H1 (cell line): ENCODE measurements at regions not wholly inside any gene's neighbourhood (a gene's known extent, or its start where the extent isn't known, plus 50 kb on each side); places are given as distances from the start of the nearest gene placed in this dataset.

ENCODE experiments used
- CTCF ChIA-PET: fragments of 300-600 bp; sonication (Branson Sonifier 250); formaldehyde crosslinking; loops from one replicate; lab custom pipeline; 2021; ENCODE audit not compliant: partially characterized antibody; lab: Charles Lee
- POLR2A ChIA-PET: fragments of 300-600 bp; sonication (Branson Sonifier 250); formaldehyde crosslinking; loops from one replicate; lab custom pipeline; 2021; ENCODE audit warnings: inconsistent platforms; ENCODE audit not compliant: partially characterized antibody; lab: Charles Lee
- DNase-seq, 2 experiments: peaks; one replicate each; pipeline versions ENCODE4 v3.0.0 to v3.0.0-alpha.2; 2010 to 2022; ENCODE audit warnings: low spot score in 2 of 2, low read depth in 1 of 2, mixed read lengths in 1 of 2
- FAIRE-seq: peaks from 2 replicates; lab custom pipeline; 2011; peaks lifted over from hg19 to GRCh38; lab: Jason Lieb, UNC
- H2AFZ ChIP-seq: 2 replicates; pipeline ENCODE4 v1.8.1; 2012; ENCODE audit warnings: low read length, inconsistent platforms
- H2AK5ac ChIP-seq: 2 replicates; pipeline ENCODE4 v1.6.1; 2013; ENCODE audit warnings: low read depth, low read length
- H2BK120ac ChIP-seq: replicated peaks from 2 replicates; pipeline ENCODE3; 2013; ENCODE audit warnings: low read depth, low read length, inconsistent platforms
- H2BK12ac ChIP-seq: 2 replicates; pipeline ENCODE4 v1.6.1; 2013; ENCODE audit warnings: low read depth, low read length
- H2BK15ac ChIP-seq: 2 replicates; pipeline ENCODE4 v1.6.1; 2013; ENCODE audit warnings: low read length
- H2BK20ac ChIP-seq: 2 replicates; pipeline ENCODE4 v1.6.1; 2013; ENCODE audit warnings: low read length
- H2BK5ac ChIP-seq: 2 replicates; pipeline ENCODE4 v1.6.1; 2013; ENCODE audit warnings: low read depth, low read length
- H3K14ac ChIP-seq: 2 replicates; pipeline ENCODE4 v1.6.1; 2013; ENCODE audit warnings: inconsistent platforms; ENCODE audit not compliant: insufficient read length
- H3K18ac ChIP-seq: 2 replicates; pipeline ENCODE4 v1.6.1; 2013; ENCODE audit warnings: low read length; ENCODE audit errors: extremely low read depth
- H3K23ac ChIP-seq: 2 replicates; pipeline ENCODE4 v1.6.1; 2013; ENCODE audit warnings: inconsistent platforms; ENCODE audit not compliant: insufficient read length
- H3K23me2 ChIP-seq: 2 replicates; pipeline ENCODE4 v1.6.1; 2013; ENCODE audit warnings: low read depth, low read length
- H3K27ac ChIP-seq: 2 replicates; pipeline ENCODE4 v1.6.1; 2011; ENCODE audit warnings: low read depth, low read length, inconsistent platforms
- H3K27me3 ChIP-seq, 4 experiments: replicated peaks in 1 of 4; 1 replicate in 1 of 4; 2 replicates in 3 of 4; pipeline versions ENCODE4 v1.6.1 to v1.8.1; 2011 to 2013; ENCODE audit warnings: low read length in 3 of 4, mild to moderate bottlenecking in 3 of 4, inconsistent platforms in 2 of 4, mixed read lengths in 2 of 4, moderate library complexity in 1 of 4; ENCODE audit not compliant: control insufficient read depth in 3 of 4, insufficient read depth in 3 of 4; ENCODE audit errors: extremely low read depth in 1 of 4
- H3K36me3 ChIP-seq, 4 experiments: 2 replicates each; pipeline versions ENCODE4 v1.6.1 to v1.8.1; 2011 to 2013; ENCODE audit warnings: mild to moderate bottlenecking in 4 of 4, low read length in 3 of 4, moderate library complexity in 2 of 4, control low read depth in 1 of 4, inconsistent platforms in 1 of 4; ENCODE audit not compliant: insufficient read depth in 4 of 4, control insufficient read depth in 2 of 4
- H3K4ac ChIP-seq: replicated peaks from 2 replicates; pipeline ENCODE3; 2013; ENCODE audit warnings: low read length, low read depth, mixed read lengths, inconsistent platforms; ENCODE audit not compliant: insufficient read length
- H3K4me1 ChIP-seq, 4 experiments: replicated peaks in 1 of 4; 1 replicate in 1 of 4; 2 replicates in 3 of 4; pipeline versions ENCODE4 v1.6.1 to v1.8.1; 2011 to 2013; ENCODE audit warnings: low read length in 3 of 4, inconsistent platforms in 2 of 4, mixed read lengths in 1 of 4; ENCODE audit not compliant: insufficient read depth in 4 of 4, control insufficient read depth in 3 of 4
- H3K4me2 ChIP-seq, 2 experiments: 2 replicates each; pipeline versions ENCODE4 v1.6.1 to v1.8.1; 2011 to 2013; ENCODE audit warnings: low read depth in 2 of 2, low read length in 2 of 2, control low read depth in 1 of 2, inconsistent platforms in 1 of 2, mild to moderate bottlenecking in 1 of 2; ENCODE audit not compliant: insufficient read depth in 1 of 2
- H3K4me3 ChIP-seq, 4 experiments: fragments of 200-600, 300-600 bp in 1 of 4; sonication (generic), shearing (Covaris generic), sonication (Bioruptor Twin) in 1 of 4; 2 replicates each; pipeline versions ENCODE4 v1.5.1 to v1.8.1; 2011 to 2016; ENCODE audit warnings: low read length in 4 of 4, low read depth in 3 of 4, control low read depth in 2 of 4, inconsistent platforms in 2 of 4, mild to moderate bottlenecking in 2 of 4, mixed read lengths in 1 of 4, moderate library complexity in 1 of 4; ENCODE audit not compliant: insufficient read depth in 2 of 4; ENCODE audit errors: extremely low read depth in 1 of 4
- H3K56ac ChIP-seq: replicated peaks from 2 replicates; pipeline ENCODE3; 2013; ENCODE audit warnings: low read depth, mild to moderate bottlenecking, mixed read lengths, low read length, inconsistent platforms; ENCODE audit not compliant: insufficient read length
- H3K79me1 ChIP-seq: 2 replicates; pipeline ENCODE4 v1.6.1; 2013; ENCODE audit warnings: low read depth, low read length, control low read depth
- H3K79me2 ChIP-seq, 2 experiments: 2 replicates each; pipeline versions ENCODE4 v1.6.1 to v1.8.1; 2012 to 2013; ENCODE audit warnings: low read length in 2 of 2, mild to moderate bottlenecking in 2 of 2, inconsistent platforms in 1 of 2; ENCODE audit not compliant: insufficient read depth in 2 of 2, control insufficient read depth in 1 of 2
- H3K9ac ChIP-seq, 4 experiments: replicated peaks in 1 of 4; 1 replicate in 1 of 4; 2 replicates in 3 of 4; pipeline versions ENCODE4 v1.6.1 to v1.8.1; 2011 to 2013; ENCODE audit warnings: low read depth in 3 of 4, low read length in 3 of 4, control low read depth in 2 of 4, mild to moderate bottlenecking in 2 of 4, moderate library complexity in 2 of 4, inconsistent platforms in 1 of 4; ENCODE audit errors: extremely low read depth in 1 of 4
- H3K9me3 ChIP-seq, 2 experiments: 2 replicates each; pipeline versions ENCODE4 v1.6.1 to v1.8.1; 2012 to 2013; ENCODE audit warnings: mild to moderate bottlenecking in 2 of 2, moderate library complexity in 2 of 2, control low read depth in 1 of 2, inconsistent platforms in 1 of 2, low read depth in 1 of 2, low read length in 1 of 2, mixed read lengths in 1 of 2; ENCODE audit not compliant: insufficient read depth in 2 of 2
- H4K20me1 ChIP-seq, 2 experiments: replicated peaks in 1 of 2; 2 replicates each; pipeline versions ENCODE3 to v1.8.1; 2011 to 2013; ENCODE audit warnings: inconsistent platforms in 2 of 2, low read length in 2 of 2, mild to moderate bottlenecking in 1 of 2; ENCODE audit not compliant: insufficient read depth in 2 of 2, control insufficient read depth in 1 of 2
- H4K5ac ChIP-seq: 2 replicates; pipeline ENCODE4 v1.6.1; 2013; ENCODE audit warnings: low read length, low read depth, mixed read lengths, inconsistent platforms; ENCODE audit not compliant: insufficient read length
- H4K8ac ChIP-seq: 2 replicates; pipeline ENCODE4 v1.8.0; 2013; ENCODE audit warnings: mild to moderate bottlenecking, moderate library complexity, low read length, inconsistent platforms; ENCODE audit not compliant: insufficient read depth; ENCODE audit errors: extremely low read depth
- H4K91ac ChIP-seq: replicated peaks from 2 replicates; pipeline ENCODE3; 2013; ENCODE audit warnings: low read length, mixed read lengths, inconsistent platforms; ENCODE audit not compliant: insufficient read length
- ASH2L ChIP-seq: fragments of 200-600, 300-600 bp; sonication (generic); IDR thresholded peaks from one replicate; pipeline ENCODE4 v1.7.1; 2017; ENCODE audit warnings: low read length
- E2F6 ChIP-seq: IDR thresholded peaks from 2 replicates; pipeline ENCODE4 v1.6.1; 2012; ENCODE audit warnings: inconsistent platforms
- KDM1A ChIP-seq: fragments of 200-600, 300-600 bp; sonication (generic); IDR thresholded peaks from 2 replicates; pipeline ENCODE4 v1.7.1; 2016; ENCODE audit warnings: mild to moderate bottlenecking, low read length, borderline replicate concordance
- PHF8 ChIP-seq: fragments of 200-600 bp; sonication (generic); conservative IDR thresholded peaks from 2 replicates; pipeline ENCODE4 v1.7.1; 2012; ENCODE audit warnings: low read depth, mild to moderate bottlenecking, inconsistent platforms, low read length, moderate library complexity
- POLR2A ChIP-seq, 2 experiments: IDR thresholded peaks; 1 replicate in 1 of 2; 2 replicates in 1 of 2; pipeline ENCODE4 v1.6.1; 2011; ENCODE audit warnings: low read depth in 2 of 2, low read length in 2 of 2, mild to moderate bottlenecking in 2 of 2; ENCODE audit errors: control extremely low read depth in 1 of 2
- POU5F1 ChIP-seq: IDR thresholded peaks from 2 replicates; pipeline ENCODE4 v1.6.1; 2011; ENCODE audit warnings: low read depth, mild to moderate bottlenecking, low read length, moderate library complexity
- WGBS, 2 experiments: shearing (Covaris generic) in 1 of 2; methylation state at CpG; one replicate each; pipeline versions ENCODE4 v1.1.6 to v1.1.7; 2013 to 2015; ENCODE audit warnings: low lambda C conversion rate in 2 of 2, mixed read lengths in 2 of 2, inconsistent platforms in 1 of 2, low coverage in 1 of 2, missing lambda C conversion rate in 1 of 2; ENCODE audit not compliant: insufficient replicate concordance in 2 of 2, insufficient coverage in 1 of 2, insufficient read length in 1 of 2; ENCODE audit errors: extremely low coverage in 1 of 2, missing lambda C conversion rate in 1 of 2; 5-methylcytosine and 5-hydroxymethylcytosine counted together

GRCh38 chr6:6895929-6896328, 211.8 kb upstream of the RREB1 start:
- no peak overlapping the region for H3K4ac ChIP-seq
- no peaks in the 10 kb centered on the region for H3K79me1 ChIP-seq
- no peak overlapping the region for H3K18ac ChIP-seq
- no peak overlapping the region for H3K56ac ChIP-seq
- no peak overlapping the region for H2BK120ac ChIP-seq
- H3K27me3 ChIP-seq = no peaks in the 10 kb centered on the region
- FAIRE-seq (no peak), DNase-seq (no peak)
- CTCF ChIA-PET = interaction anchor here (0.6 kb wide), 1 partner anchor 104 kb away, joined by 3 read pairs; no protein-coding TSS in a partner anchor
- no peak overlapping the region for H2AFZ ChIP-seq
- no peaks in the 10 kb centered on the region for H3K36me3 ChIP-seq
- no peak overlapping the region for H4K8ac ChIP-seq
- no peak overlapping the region for H2BK15ac ChIP-seq
- 91% methylated on average over 3 of the region's 3 CpGs; no CpG with 5 or more reads in 1 of the 2 experiments for WGBS, 2 experiments
- H2BK5ac ChIP-seq = no peak overlapping the region
- no peak overlapping the region for H3K27ac ChIP-seq
- H2AK5ac ChIP-seq = no peak overlapping the region
- H3K79me2 ChIP-seq = no peaks in the 10 kb centered on the region
- H3K14ac ChIP-seq = no peak overlapping the region
- TF ChIP-seq KDM1A (no peak), POLR2A (IDR thresholded peaks at IDR 0.05; ENCODE audit: control extremely low read depth in 1 of 2, low read depth in 2 of 2, low read length in 2 of 2) (no peak), ASH2L (no peak), POU5F1 (no peak), E2F6 (no peak), PHF8 (no peak)
- H3K4me1 ChIP-seq = peaks cover 0 to 7% (median 3%) of the 10 kb centered on the region in 4 experiments; a peak in 5 of 7 replicates
- no peaks in the 10 kb centered on the region for H3K9me3 ChIP-seq
- H3K9ac ChIP-seq = no peak overlapping the region
- no peaks in the 10 kb centered on the region for H3K23me2 ChIP-seq
- H2BK20ac ChIP-seq = no peak overlapping the region
- no peak overlapping the region for H2BK12ac ChIP-seq
- no peak overlapping the region for H3K23ac ChIP-seq
- H4K20me1 ChIP-seq = no peaks in the 10 kb centered on the region
- no peak overlapping the region for H4K5ac ChIP-seq
- POLR2A ChIA-PET = no interaction called here
- no peak overlapping the region for H3K4me2 ChIP-seq
- no peak overlapping the region for H4K91ac ChIP-seq
- no peak overlapping the region for H3K4me3 ChIP-seq
